Adrenal gland (tissue), 5 donors: ENCODE measurements at regions not wholly inside any gene's neighbourhood (a gene's known extent, or its start where the extent isn't known, plus 50 kb on each side); places are given as distances from the start of the nearest gene placed in this dataset.

Experiments
- POLR2A ChIP-seq, 2 donors: fragments of 450-650 bp; IDR thresholded peaks; one replicate each; pipeline ENCODE4 v1.6.1; 2017; ENCODE audit warnings: antibody characterized with exemption in 2 of 2, mild to moderate bottlenecking in 2 of 2, moderate library complexity in 1 of 2
- TF ChIP-seq, protein P1 (sequence below), 6 experiments: fragments of 450-650 bp in 4 of 6; fragments of 200-600 bp in 2 of 6; sonication (generic) in 1 of 6; IDR thresholded peaks; 1 replicate in 5 of 6; 2 replicates in 1 of 6; pipeline versions ENCODE4 v1.5.1 to v1.8.0; 2016 to 2021; ENCODE audit warnings: antibody characterized with exemption in 6 of 6, mild to moderate bottlenecking in 2 of 6, moderate library complexity in 1 of 6
- donor health status: DM: no; HTN: no; CAD: no.

DNA sequence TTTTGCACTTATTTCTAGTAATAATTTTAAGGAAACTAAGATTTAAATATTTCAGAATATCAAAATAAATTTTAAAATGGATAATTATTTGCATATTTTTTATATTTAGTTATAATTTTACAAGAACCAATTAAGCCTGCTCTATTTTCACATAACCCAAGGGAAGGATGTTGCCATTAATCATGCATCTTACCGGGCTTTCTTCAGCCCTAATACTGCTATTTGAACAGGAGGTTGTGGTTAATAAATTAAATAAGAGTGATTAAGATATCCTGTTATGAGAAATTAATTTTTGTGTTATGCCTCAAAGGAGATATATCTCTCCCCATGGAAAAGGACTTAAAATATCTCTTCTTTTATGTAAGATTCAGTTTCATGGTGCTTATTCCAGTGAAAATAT lies 1415.8 kb upstream of the B3GALT2 start:
- TF ChIP-seq, protein P1, sequence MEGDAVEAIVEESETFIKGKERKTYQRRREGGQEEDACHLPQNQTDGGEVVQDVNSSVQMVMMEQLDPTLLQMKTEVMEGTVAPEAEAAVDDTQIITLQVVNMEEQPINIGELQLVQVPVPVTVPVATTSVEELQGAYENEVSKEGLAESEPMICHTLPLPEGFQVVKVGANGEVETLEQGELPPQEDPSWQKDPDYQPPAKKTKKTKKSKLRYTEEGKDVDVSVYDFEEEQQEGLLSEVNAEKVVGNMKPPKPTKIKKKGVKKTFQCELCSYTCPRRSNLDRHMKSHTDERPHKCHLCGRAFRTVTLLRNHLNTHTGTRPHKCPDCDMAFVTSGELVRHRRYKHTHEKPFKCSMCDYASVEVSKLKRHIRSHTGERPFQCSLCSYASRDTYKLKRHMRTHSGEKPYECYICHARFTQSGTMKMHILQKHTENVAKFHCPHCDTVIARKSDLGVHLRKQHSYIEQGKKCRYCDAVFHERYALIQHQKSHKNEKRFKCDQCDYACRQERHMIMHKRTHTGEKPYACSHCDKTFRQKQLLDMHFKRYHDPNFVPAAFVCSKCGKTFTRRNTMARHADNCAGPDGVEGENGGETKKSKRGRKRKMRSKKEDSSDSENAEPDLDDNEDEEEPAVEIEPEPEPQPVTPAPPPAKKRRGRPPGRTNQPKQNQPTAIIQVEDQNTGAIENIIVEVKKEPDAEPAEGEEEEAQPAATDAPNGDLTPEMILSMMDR (IDR thresholded peaks at IDR 0.05): no peak
- no peak for TF ChIP-seq POLR2A (IDR thresholded peaks at IDR 0.05)
